ENCODE measurements at regions not wholly inside any gene's neighbourhood (a gene's known extent, or its start where the extent isn't known, plus 50 kb on each side); places are given as distances from the start of the nearest gene placed in this dataset.

DNA sequence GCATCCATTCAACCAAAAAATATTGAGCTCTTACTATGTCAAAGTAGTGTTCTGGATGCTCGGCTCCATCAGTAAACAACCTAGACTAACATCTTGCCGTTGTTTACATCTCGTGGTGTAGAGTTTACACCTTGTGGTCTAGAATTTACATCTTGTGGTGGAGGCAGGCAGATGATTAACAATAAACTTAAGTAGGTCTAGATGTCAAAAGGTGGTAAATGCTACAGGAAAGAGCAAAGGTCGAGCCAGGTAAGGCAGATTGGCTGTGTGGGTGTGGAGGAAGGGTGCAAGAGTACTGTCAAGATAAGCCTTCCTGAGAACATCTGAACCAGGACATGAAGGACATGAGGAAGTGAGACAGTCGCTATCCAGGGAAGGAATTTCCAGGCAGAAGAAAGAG lies 88.4 kb upstream of the ESR1 start:
- Mint-ChIP-seq H3K27ac (no peak overlapping the region), H3K9me3 (peaks cover 4 to 10% (median 6%) of the 10 kb centered on the region in 3 donors), H3K4me1 (peaks cover 14 to 24% (median 22%) of the 10 kb centered on the region in 3 donors), H3K4me3 (peak overlapping the region in 1 of 4 donors; percentile 56), H3K27me3 (no peaks in the 10 kb centered on the region), H3K36me3 (peaks cover 4% of the 10 kb centered on the region)

DNA sequence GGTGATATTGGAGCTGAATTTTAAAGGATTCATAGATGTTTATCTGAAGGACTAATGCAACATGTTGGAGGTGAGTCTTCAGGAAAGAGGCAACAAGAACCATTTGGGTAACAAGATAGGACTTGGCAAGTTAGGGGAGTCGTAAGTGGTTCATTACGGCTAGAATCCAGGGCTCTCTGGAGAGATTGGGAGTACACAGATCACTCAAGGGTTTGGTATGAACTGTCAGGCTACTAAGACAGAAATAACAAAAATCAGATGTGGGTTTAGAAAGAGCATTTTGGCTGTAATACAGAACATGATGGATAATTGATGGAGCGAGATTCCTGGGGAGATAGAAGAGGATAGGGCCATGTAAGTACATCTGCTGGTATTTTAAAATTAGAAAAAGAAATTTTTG lies 86.3 kb upstream of the ESR1 start:
- no peak overlapping the region for H3K4me3 Mint-ChIP-seq
- H3K4me1 Mint-ChIP-seq: peaks cover 16 to 29% (median 21%) of the 10 kb centered on the region in 3 donors
- H3K27ac Mint-ChIP-seq: no peak overlapping the region
- no peaks in the 10 kb centered on the region for H3K27me3 Mint-ChIP-seq
- H3K36me3 Mint-ChIP-seq: no peaks in the 10 kb centered on the region
- H3K9me3 Mint-ChIP-seq: peaks cover 0 to 5% (median 0%) of the 10 kb centered on the region in 3 donors

- Mint-ChIP-seq H3K4me1 (peaks cover 16 to 29% (median 21%) of the 10 kb centered on the region in 3 donors), H3K9me3 (peaks cover 0 to 5% (median 0%) of the 10 kb centered on the region in 3 donors), H3K36me3 (no peaks in the 10 kb centered on the region), H3K27me3 (no peaks in the 10 kb centered on the region), H3K4me3 (peak overlapping the region in 1 of 4 donors; percentile 34), H3K27ac (peak overlapping the region in 1 of 3 donors; percentile 54)
Observed at GRCh38 chr6:151721671-151722070, 85.8 kb upstream of the ESR1 start.

- Mint-ChIP-seq H3K27me3 (no peaks in the 10 kb centered on the region), H3K4me1 (peaks cover 16 to 29% (median 21%) of the 10 kb centered on the region in 3 donors), H3K27ac (no peak overlapping the region), H3K9me3 (peaks cover 0 to 5% (median 0%) of the 10 kb centered on the region in 3 donors), H3K36me3 (no peaks in the 10 kb centered on the region), H3K4me3 (peak overlapping the region in 1 of 4 donors; percentile 3)
Observed at GRCh38 chr6:151722342-151722741, 85.1 kb upstream of the ESR1 start.

DNA sequence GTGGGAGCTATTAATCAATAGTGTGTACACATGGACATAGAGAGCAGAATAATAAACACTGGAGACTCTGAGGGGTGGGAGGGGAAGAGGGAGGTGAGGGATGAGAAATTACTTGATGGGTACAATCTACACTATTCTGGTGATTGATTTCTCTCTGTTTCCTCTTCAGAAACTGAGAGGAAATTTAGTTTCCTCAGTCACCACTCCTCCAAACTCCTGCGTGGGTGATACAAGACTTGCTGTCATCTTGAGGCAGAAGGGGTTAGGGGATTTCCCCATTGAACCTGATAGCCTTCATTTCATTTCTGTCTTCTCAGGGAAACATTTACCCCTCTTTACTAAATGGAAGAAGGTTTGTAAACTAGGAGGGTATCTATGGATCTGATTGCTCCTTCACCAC lies 84.3 kb upstream of the ESR1 start:
- Mint-ChIP-seq H3K27ac (no peak overlapping the region), H3K4me3 (peak overlapping the region in 1 of 4 donors; percentile 63), H3K36me3 (no peaks in the 10 kb centered on the region), H3K27me3 (no peaks in the 10 kb centered on the region), H3K4me1 (peaks cover 16 to 29% (median 21%) of the 10 kb centered on the region in 3 donors), H3K9me3 (peaks cover 0 to 5% (median 1%) of the 10 kb centered on the region in 3 donors)

GRCh38 chr6:151729829-151730495 lies 77.5 kb upstream of the ESR1 start:
- no peaks in the 10 kb centered on the region for H3K36me3 Mint-ChIP-seq
- H3K27me3 Mint-ChIP-seq: no peaks in the 10 kb centered on the region
- H3K27ac Mint-ChIP-seq: no peak overlapping the region
- H3K4me1 Mint-ChIP-seq: peaks cover 0 to 5% (median 2%) of the 10 kb centered on the region in 3 donors
- H3K9me3 Mint-ChIP-seq: peaks cover 1 to 9% (median 3%) of the 10 kb centered on the region in 3 donors
- H3K4me3 Mint-ChIP-seq: peak overlapping the region in 1 of 4 donors; percentile 23

DNA sequence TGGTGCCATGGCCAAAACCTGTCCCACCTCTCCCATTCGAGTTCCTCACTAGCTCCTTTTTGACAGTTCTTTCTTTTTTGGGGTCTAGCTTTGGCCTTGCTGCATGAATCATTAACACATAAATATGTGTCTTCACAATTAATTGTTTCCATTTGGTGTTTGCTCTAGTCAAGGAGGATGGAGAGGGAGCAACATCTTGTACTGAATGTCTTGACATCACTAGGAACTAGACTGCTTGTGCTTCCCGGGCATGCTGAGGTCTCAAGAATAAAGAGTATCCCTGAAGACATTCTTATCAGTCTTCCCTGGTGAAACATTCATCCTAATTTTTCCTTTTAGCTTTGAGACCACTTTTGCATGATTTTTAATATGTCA lies 77.0 kb upstream of the ESR1 start:
- Mint-ChIP-seq H3K27me3 (no peaks in the 10 kb centered on the region), H3K9me3 (peaks cover 1 to 9% (median 3%) of the 10 kb centered on the region in 3 donors)

DNA sequence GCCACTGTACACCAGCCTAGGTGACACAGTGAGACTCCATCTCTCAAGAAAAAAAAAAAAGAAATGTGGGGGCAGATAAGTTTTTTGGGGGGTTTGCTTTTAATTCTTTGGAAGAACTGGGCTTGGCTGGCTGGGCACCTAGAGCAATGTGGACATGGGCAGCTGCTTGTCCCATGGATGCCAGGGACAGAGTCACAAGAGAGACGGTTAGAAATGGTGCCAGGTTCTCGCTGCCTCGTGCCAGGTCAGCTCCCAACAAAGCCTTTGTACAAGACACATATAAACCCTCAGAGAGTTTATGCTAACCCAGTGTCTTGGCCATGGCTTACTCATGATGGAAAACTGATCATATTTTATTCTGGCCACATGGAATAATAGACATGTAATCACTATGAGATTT lies 76.2 kb upstream of the ESR1 start:
- no peaks in the 10 kb centered on the region for H3K36me3 Mint-ChIP-seq
- peaks cover 1 to 9% (median 3%) of the 10 kb centered on the region in 3 donors for H3K9me3 Mint-ChIP-seq
- H3K4me3 Mint-ChIP-seq: no peak overlapping the region
- no peaks in the 10 kb centered on the region for H3K27me3 Mint-ChIP-seq
- H3K4me1 Mint-ChIP-seq: peaks cover 0 to 2% (median 0%) of the 10 kb centered on the region in 3 donors
- no peak overlapping the region for H3K27ac Mint-ChIP-seq

More for the DNA sequence above, 77.0 kb upstream of the ESR1 start:
- Mint-ChIP-seq H3K4me3 (peak overlapping the region in 1 of 4 donors; percentile 23), H3K27ac (no peak overlapping the region), H3K4me1 (peaks cover 0 to 3% (median 2%) of the 10 kb centered on the region in 3 donors), H3K36me3 (no peaks in the 10 kb centered on the region)

DNA sequence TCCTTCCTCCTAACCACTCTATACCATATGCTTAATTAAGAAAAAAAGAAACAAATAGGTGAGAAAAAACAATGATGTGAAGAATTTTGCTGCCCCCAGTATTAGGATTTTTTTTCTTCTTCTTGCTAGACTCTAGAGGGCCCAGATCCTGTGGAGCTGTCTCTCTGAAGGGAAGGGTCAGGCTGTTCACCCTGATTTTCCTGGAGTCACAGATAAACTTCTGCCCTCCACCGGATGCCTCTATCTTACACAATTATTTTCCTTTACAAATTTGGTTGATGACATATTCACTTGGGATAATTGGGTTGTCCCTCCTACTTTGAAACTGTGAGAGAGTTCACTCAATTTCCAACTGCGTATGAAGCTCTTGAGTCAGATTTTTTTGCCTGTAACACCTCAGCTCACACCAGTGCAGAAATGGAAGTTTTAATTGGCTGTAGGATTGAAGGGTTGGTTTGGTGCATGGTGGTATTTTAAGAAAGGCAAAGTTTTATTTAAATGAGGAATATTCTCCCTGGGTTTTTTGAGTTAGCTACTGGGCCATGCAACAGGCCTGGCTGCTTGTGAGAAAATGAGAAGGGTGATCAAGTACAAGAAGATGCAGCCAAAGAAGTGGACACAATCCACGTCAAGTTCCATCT lies 73.7 kb upstream of the ESR1 start:
- Mint-ChIP-seq H3K27me3 (no peaks in the 10 kb centered on the region), H3K4me1 (peaks cover 0 to 2% (median 0%) of the 10 kb centered on the region in 3 donors)

DNA sequence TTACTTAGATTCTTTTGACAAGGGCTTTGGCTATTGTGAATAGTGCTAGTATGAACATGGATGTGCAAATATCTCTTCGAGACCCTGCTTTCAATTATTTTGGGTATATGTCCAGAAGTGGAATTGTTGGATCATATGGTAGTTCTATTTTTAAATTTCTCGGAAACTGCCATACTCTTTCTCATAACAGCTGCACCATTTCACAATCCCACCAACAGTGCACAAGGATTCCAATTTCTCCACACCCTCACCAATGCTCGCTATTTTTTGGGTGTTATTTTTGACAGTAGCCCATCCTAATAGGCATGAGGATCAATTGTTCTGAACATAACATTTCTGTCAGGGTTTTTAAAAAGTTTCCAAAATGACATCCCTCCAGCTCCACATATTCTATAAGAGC lies 69.2 kb upstream of the ESR1 start:
- Mint-ChIP-seq H3K36me3 (peaks cover 2% of the 10 kb centered on the region), H3K9me3 (peaks cover 0 to 1% (median 0%) of the 10 kb centered on the region in 3 donors), H3K27ac (no peak overlapping the region), H3K4me3 (no peak overlapping the region), H3K27me3 (no peaks in the 10 kb centered on the region), H3K4me1 (no peaks in the 10 kb centered on the region)

More for the DNA sequence above, 73.7 kb upstream of the ESR1 start:
- H3K4me3 Mint-ChIP-seq: no peak overlapping the region
- H3K27ac Mint-ChIP-seq: no peak overlapping the region
- peaks cover 2% of the 10 kb centered on the region for H3K36me3 Mint-ChIP-seq
- H3K9me3 Mint-ChIP-seq: peaks cover 1 to 6% (median 3%) of the 10 kb centered on the region in 3 donors

GRCh38 chr6:151738960-151739359 lies 68.5 kb upstream of the ESR1 start:
- H3K4me3 Mint-ChIP-seq: no peak overlapping the region
- H3K27ac Mint-ChIP-seq: no peak overlapping the region
- peaks cover 0 to 2% (median 0%) of the 10 kb centered on the region in 3 donors for H3K4me1 Mint-ChIP-seq
- peaks cover 2% of the 10 kb centered on the region for H3K36me3 Mint-ChIP-seq
- H3K27me3 Mint-ChIP-seq: no peaks in the 10 kb centered on the region
- H3K9me3 Mint-ChIP-seq: peaks cover 0 to 1% (median 0%) of the 10 kb centered on the region in 3 donors

- H3K27ac Mint-ChIP-seq: no peak overlapping the region
- H3K36me3 Mint-ChIP-seq: peaks cover 2% of the 10 kb centered on the region
- H3K4me1 Mint-ChIP-seq: peaks cover 0 to 2% (median 0%) of the 10 kb centered on the region in 3 donors
- peaks cover 1 to 2% (median 1%) of the 10 kb centered on the region in 3 donors for H3K9me3 Mint-ChIP-seq
- no peak overlapping the region for H3K4me3 Mint-ChIP-seq
- H3K27me3 Mint-ChIP-seq: no peaks in the 10 kb centered on the region
Observed at GRCh38 chr6:151740820-151741219, 66.7 kb upstream of the ESR1 start.

- Mint-ChIP-seq H3K27me3 (no peaks in the 10 kb centered on the region), H3K27ac (no peak overlapping the region), H3K9me3 (peaks cover 0 to 5% (median 4%) of the 10 kb centered on the region in 3 donors), H3K4me3 (no peak overlapping the region), H3K4me1 (peaks cover 0 to 2% (median 0%) of the 10 kb centered on the region in 3 donors), H3K36me3 (no peaks in the 10 kb centered on the region)
Observed at GRCh38 chr6:151747896-151748295, 59.6 kb upstream of the ESR1 start.

- H3K36me3 Mint-ChIP-seq: no peaks in the 10 kb centered on the region
- peaks cover 1 to 5% (median 4%) of the 10 kb centered on the region in 3 donors for H3K9me3 Mint-ChIP-seq
- H3K4me1 Mint-ChIP-seq: peaks cover 0 to 4% (median 0%) of the 10 kb centered on the region in 3 donors
- no peak overlapping the region for H3K4me3 Mint-ChIP-seq
- H3K27ac Mint-ChIP-seq: no peak overlapping the region
- no peaks in the 10 kb centered on the region for H3K27me3 Mint-ChIP-seq
Observed at GRCh38 chr6:151749341-151749740, 58.1 kb upstream of the ESR1 start.

DNA sequence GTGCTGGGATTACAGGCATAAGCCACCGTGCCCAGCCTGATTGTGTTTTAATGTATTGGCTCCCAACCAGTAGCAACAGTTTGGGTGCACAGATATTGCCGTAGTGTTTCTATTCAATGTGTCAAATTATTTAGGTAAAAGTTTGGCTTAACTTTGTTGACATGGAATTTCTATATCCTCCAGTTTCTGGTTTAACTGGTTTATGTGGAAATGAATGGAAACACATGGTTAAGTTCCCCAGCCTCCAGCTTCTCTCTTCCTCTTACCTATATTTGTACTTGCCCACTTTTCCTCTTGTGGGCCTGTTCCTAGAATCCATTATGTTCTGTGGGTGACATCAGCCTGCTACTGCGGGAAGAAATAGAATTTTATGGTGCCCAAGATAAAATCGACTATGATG lies 53.9 kb upstream of the ESR1 start:
- Mint-ChIP-seq H3K9me3 (peaks cover 0 to 1% (median 0%) of the 10 kb centered on the region in 3 donors), H3K36me3 (no peaks in the 10 kb centered on the region), H3K27ac (peak overlapping the region in 1 of 3 donors; percentile 86), H3K27me3 (no peaks in the 10 kb centered on the region), H3K4me1 (peaks cover 9 to 19% (median 15%) of the 10 kb centered on the region in 3 donors), H3K4me3 (no peak overlapping the region)
